GM10266 (cell line): ENCODE measurements at regions not wholly inside any gene's neighbourhood (a gene's known extent, or its start where the extent isn't known, plus 50 kb on each side); places are given as distances from the start of the nearest gene placed in this dataset.
"Not testable (repeated sequence)": the region's sequence is repeated elsewhere in the genome, so short reads cannot be mapped to it uniquely, and the experiment has no call there.

Experiments
- DNase-seq: peaks from one replicate; pipeline ENCODE4 v3.0.0; 2012; ENCODE audit errors: extremely low spot score
- TF ChIP-seq, protein P1 (sequence below): IDR thresholded peaks from 2 replicates; pipeline ENCODE4 v1.5.1; 2012; ENCODE audit warnings: mild to moderate bottlenecking, low read depth; ENCODE audit not compliant: control insufficient read depth, insufficient read depth; ENCODE audit errors: missing control alignments

DNA sequence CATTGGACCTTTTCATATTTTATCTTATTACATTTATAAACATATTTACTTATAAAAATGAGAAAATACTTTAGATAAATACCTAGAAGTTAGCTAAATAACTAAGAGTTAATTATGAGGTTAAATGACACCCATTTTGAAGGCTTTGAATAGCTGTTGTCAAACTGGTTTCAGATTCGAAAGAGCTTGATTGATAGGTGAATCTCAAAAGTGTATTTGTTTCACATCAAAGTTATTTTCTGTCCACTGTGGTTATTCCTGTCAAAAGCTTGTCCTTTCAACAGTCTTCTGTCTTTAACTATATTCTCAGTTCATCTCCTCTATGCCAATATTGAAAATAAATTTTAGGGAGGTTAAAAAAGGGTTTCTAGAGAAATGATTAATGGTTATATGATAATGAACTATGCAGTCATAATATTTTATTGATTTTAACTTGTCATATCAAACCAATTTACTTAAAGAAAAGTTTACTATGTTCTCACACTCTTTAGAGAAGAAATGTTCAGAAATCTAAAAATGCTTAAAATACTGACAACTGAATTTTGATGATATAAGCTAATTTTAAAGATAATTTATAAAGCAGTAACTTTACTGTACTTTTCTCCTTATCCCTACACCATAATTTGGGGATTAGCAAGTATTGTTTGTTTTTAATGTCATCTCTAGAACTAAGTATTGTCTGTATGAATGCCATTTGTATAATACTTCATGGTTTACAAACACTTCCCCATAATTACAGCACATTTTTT, 72.0 kb upstream of the FOXP2 start:
- no peak for DNase-seq
- TF ChIP-seq, protein P1, sequence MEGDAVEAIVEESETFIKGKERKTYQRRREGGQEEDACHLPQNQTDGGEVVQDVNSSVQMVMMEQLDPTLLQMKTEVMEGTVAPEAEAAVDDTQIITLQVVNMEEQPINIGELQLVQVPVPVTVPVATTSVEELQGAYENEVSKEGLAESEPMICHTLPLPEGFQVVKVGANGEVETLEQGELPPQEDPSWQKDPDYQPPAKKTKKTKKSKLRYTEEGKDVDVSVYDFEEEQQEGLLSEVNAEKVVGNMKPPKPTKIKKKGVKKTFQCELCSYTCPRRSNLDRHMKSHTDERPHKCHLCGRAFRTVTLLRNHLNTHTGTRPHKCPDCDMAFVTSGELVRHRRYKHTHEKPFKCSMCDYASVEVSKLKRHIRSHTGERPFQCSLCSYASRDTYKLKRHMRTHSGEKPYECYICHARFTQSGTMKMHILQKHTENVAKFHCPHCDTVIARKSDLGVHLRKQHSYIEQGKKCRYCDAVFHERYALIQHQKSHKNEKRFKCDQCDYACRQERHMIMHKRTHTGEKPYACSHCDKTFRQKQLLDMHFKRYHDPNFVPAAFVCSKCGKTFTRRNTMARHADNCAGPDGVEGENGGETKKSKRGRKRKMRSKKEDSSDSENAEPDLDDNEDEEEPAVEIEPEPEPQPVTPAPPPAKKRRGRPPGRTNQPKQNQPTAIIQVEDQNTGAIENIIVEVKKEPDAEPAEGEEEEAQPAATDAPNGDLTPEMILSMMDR, result no peak

DNA sequence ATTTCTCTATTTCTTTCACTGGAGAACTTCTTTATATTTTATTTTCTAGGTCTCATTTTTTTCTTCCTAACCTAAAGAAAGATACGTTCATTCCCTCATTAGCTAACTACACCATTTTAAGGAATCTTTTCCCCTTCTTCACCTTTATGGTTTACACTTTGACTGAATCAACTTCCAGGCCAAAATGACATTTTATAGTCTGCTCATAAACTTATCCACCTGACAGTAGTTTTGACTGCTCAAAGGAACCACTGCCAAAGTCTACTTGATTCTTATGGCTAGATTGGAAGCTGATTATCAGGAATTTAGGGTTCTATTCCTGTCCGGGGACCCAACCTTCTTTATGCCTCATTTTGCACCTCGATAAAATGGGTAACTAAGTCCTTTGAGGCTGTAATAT, 73.0 kb upstream of the FOXP2 start:
- DNase-seq, result no peak
- TF ChIP-seq, protein P1, result no peak

DNA sequence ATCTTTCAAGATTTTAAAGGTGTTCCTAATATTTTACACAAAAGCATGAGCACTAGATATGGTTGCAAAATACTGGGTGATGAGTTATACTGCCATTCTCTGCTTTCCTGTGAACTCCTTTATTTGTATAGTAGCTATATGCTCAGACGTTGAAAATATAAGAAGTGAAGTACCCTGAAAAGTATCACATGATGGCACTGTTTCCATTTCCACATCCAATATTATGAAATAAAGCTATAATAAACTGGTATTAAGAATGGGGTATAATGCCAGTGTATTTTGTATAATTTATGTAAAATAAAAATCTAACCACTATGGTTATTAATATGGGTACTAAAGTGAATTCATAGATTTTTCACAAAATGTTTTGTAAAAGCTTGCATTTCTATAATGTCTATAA, 79.6 kb upstream of the FOXP2 start:
- no peak for DNase-seq
- TF ChIP-seq, protein P1, result no peak

- DNase-seq, result not testable (repeated sequence)
These were observed 85.2 kb upstream of the FOXP2 start for GRCh38 chr7:114329458-114329857.

- TF ChIP-seq, protein P1, result no peak
- no peak for DNase-seq
These were observed 97.0 kb upstream of the FOXP2 start for GRCh38 chr7:114317450-114318098.

DNA sequence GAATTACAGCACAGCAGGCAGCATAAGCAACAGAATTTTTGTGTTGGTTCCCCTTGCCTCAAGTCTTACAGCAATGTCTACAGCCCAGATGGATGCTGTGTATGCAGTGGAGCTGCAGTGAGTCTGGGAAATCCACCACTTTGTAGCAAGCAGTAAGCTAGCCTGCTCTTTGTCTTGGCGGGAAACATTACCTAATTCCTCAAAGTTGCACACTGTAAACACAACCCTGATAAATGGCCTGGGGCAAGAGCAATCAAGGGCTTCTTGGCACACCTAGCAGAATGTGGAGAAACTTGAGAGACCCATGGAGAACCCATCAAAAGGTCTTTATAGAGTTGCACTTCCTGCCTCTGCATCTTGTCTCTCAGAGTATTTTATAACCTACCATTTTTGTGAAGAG, 102.0 kb upstream of the FOXP2 start:
- TF ChIP-seq, protein P1, result no peak
- DNase-seq, result no peak

GRCh38 chr7:114310345-114311110, 104.1 kb upstream of the FOXP2 start:
- no peak for DNase-seq
- TF ChIP-seq, protein P1, result no peak
